GM23338 (cell line): ENCODE measurements at regions not wholly inside any gene's neighbourhood (a gene's known extent, or its start where the extent isn't known, plus 50 kb on each side); places are given as distances from the start of the nearest gene placed in this dataset.
A peak's percentile ranks its signal among the peaks of the same experiment; 100 is the strongest.

Experiments
- ATAC-seq: fragments of 200-7000 bp; cut with Tn5 transposase; 3 replicates; pipeline ENCODE4 v1.9.1; 2020
- DNase-seq: peaks from one replicate; pipeline ENCODE4 v3.0.0-alpha.2; 2015; ENCODE audit warnings: low spot score
- H2AFZ ChIP-seq: fragments of 200-600 bp; sonication (generic); 2 replicates; pipeline ENCODE4 v1.8.0; 2016; ENCODE audit warnings: antibody characterized with exemption, mild to moderate bottlenecking, moderate library complexity
- H3F3A ChIP-seq: fragments of 200-600 bp; sonication (generic); replicated peaks from 2 replicates; pipeline ENCODE4 v1.8.0; 2017; ENCODE audit warnings: antibody characterized with exemption, mixed run types, low read depth
- H3K27ac ChIP-seq: fragments of 200-600 bp; sonication (generic); 2 replicates; pipeline ENCODE4 v1.6.1; 2016; ENCODE audit warnings: low read depth
- H3K27me3 ChIP-seq: fragments of 200-600 bp; sonication (generic); 2 replicates; pipeline ENCODE4 v1.8.0; 2016; ENCODE audit warnings: mild to moderate bottlenecking, mixed run types, moderate library complexity; ENCODE audit not compliant: insufficient read depth
- H3K36me3 ChIP-seq: fragments of 200-600 bp; sonication (generic); 2 replicates; pipeline ENCODE4 v1.8.0; 2016; ENCODE audit warnings: mild to moderate bottlenecking; ENCODE audit not compliant: insufficient read depth
- H3K4me1 ChIP-seq: fragments of 200-600 bp; sonication (generic); 2 replicates; pipeline ENCODE4 v1.8.0; 2016; ENCODE audit warnings: mild to moderate bottlenecking, moderate library complexity; ENCODE audit not compliant: insufficient read depth
- H3K4me2 ChIP-seq: fragments of 200-600 bp; sonication (generic); 2 replicates; pipeline ENCODE4 v1.7.1; 2017; ENCODE audit warnings: mixed run types
- H3K4me3 ChIP-seq: fragments of 200-600 bp; sonication (generic); 2 replicates; pipeline ENCODE4 v1.6.1; 2016; ENCODE audit warnings: mixed run types
- H3K79me2 ChIP-seq: fragments of 200-600 bp; sonication (generic); replicated peaks from 2 replicates; pipeline ENCODE4 v1.8.0; 2017; ENCODE audit warnings: mild to moderate bottlenecking; ENCODE audit not compliant: insufficient read depth
- H3K9me2 ChIP-seq: fragments of 200-600 bp; sonication (generic); 2 replicates; pipeline ENCODE4 v1.8.0; 2017; ENCODE audit not compliant: insufficient read depth
- H4K20me1 ChIP-seq: fragments of 200-600 bp; sonication (generic); replicated peaks from 2 replicates; pipeline ENCODE4 v1.8.0; 2017; ENCODE audit warnings: mild to moderate bottlenecking; ENCODE audit not compliant: insufficient read depth
- H3K27ac Mint-ChIP-seq: 2 replicates; pipeline ENCODE4 v1.8.0; 2020; ENCODE audit warnings: inconsistent platforms, mild to moderate bottlenecking, moderate library complexity, mixed read lengths
- H3K27me3 Mint-ChIP-seq: 3 replicates; pipeline ENCODE4 v1.8.0; 2022; ENCODE audit warnings: low read depth, mild to moderate bottlenecking, moderate library complexity, mixed read lengths, inconsistent platforms; ENCODE audit not compliant: insufficient read depth, poor library complexity
- H3K36me3 Mint-ChIP-seq: 3 replicates; pipeline ENCODE4 v1.8.0; 2021; ENCODE audit warnings: low read depth, mild to moderate bottlenecking, inconsistent platforms, moderate library complexity, mixed read lengths
- H3K4me1 Mint-ChIP-seq: 3 replicates; pipeline ENCODE4 v1.8.0; 2020; ENCODE audit warnings: mild to moderate bottlenecking, inconsistent platforms, mixed read lengths
- H3K4me3 Mint-ChIP-seq: 3 replicates; pipeline ENCODE4 v1.8.0; 2021; ENCODE audit warnings: moderate library complexity, mild to moderate bottlenecking, inconsistent platforms, mixed read lengths
- H3K9me3 Mint-ChIP-seq: 3 replicates; pipeline ENCODE4 v1.8.0; 2020; ENCODE audit warnings: moderate library complexity, mild to moderate bottlenecking, inconsistent platforms, mixed read lengths
- ETS1 ChIP-seq: IDR thresholded peaks from 2 replicates; pipeline ENCODE4 v1.6.1; 2016; ENCODE audit warnings: antibody characterized with exemption
- EZH2 ChIP-seq: fragments of 200-600 bp; sonication (generic); IDR thresholded peaks from one replicate; pipeline ENCODE4 v1.8.0; 2017; ENCODE audit warnings: antibody characterized with exemption, mild to moderate bottlenecking, low read depth; ENCODE audit not compliant: unreplicated experiment
- POLR2AphosphoS5 ChIP-seq: IDR thresholded peaks from 2 replicates; pipeline ENCODE4 v1.6.1; 2016; ENCODE audit warnings: antibody characterized with exemption, low read depth
- REST ChIP-seq: IDR thresholded peaks from one replicate; pipeline ENCODE4 v1.6.1; 2018; ENCODE audit warnings: antibody characterized with exemption; ENCODE audit not compliant: unreplicated experiment
- TF ChIP-seq, protein P1 (sequence below), 2 experiments: fragments of 200-600 bp in 1 of 2; sonication (generic) in 1 of 2; conservative IDR thresholded peaks; 2 replicates each; pipeline versions ENCODE4 v1.5.1 to v1.6.1; 2016 to 2017; ENCODE audit warnings: antibody characterized with exemption in 2 of 2, low read depth in 2 of 2, mild to moderate bottlenecking in 2 of 2, moderate library complexity in 1 of 2

GRCh38 chr6:8872589-8872988, 437.2 kb upstream of the SLC35B3 start:
- no peak overlapping the region for H3K27ac ChIP-seq
- no peaks in the 10 kb centered on the region for H4K20me1 ChIP-seq
- no peaks in the 10 kb centered on the region for H3K36me3 ChIP-seq
- no peaks in the 10 kb centered on the region for H3K79me2 ChIP-seq
- no peak for TF ChIP-seq POLR2AphosphoS5
- TF ChIP-seq, protein P1, sequence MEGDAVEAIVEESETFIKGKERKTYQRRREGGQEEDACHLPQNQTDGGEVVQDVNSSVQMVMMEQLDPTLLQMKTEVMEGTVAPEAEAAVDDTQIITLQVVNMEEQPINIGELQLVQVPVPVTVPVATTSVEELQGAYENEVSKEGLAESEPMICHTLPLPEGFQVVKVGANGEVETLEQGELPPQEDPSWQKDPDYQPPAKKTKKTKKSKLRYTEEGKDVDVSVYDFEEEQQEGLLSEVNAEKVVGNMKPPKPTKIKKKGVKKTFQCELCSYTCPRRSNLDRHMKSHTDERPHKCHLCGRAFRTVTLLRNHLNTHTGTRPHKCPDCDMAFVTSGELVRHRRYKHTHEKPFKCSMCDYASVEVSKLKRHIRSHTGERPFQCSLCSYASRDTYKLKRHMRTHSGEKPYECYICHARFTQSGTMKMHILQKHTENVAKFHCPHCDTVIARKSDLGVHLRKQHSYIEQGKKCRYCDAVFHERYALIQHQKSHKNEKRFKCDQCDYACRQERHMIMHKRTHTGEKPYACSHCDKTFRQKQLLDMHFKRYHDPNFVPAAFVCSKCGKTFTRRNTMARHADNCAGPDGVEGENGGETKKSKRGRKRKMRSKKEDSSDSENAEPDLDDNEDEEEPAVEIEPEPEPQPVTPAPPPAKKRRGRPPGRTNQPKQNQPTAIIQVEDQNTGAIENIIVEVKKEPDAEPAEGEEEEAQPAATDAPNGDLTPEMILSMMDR (conservative IDR thresholded peaks at IDR 0.05; ENCODE audit: low read depth in 2 of 2) = no peak
- TF ChIP-seq REST = no peak
- no peak for TF ChIP-seq ETS1
- H3K27ac Mint-ChIP-seq = no peak overlapping the region
- no peaks in the 10 kb centered on the region for H3F3A ChIP-seq
- H3K4me1 ChIP-seq = no peaks in the 10 kb centered on the region
- H3K4me3 Mint-ChIP-seq = no peak overlapping the region
- no peaks in the 10 kb centered on the region for H3K27me3 ChIP-seq
- peaks cover 9% of the 10 kb centered on the region; the same call in 1 of the 3 replicates for H3K4me1 Mint-ChIP-seq
- no peaks in the 10 kb centered on the region for H3K9me2 ChIP-seq
- DNase-seq (no peak), ATAC-seq (no peak)
- H3K9me3 Mint-ChIP-seq = no peaks in the 10 kb centered on the region
- no peak overlapping the region for H3K4me3 ChIP-seq
- no peak overlapping the region for H3K4me2 ChIP-seq
- H3K27me3 Mint-ChIP-seq = peaks cover 1% of the 10 kb centered on the region
- H2AFZ ChIP-seq = peak overlapping the region; percentile 53
- no peaks in the 10 kb centered on the region for H3K36me3 Mint-ChIP-seq

DNA sequence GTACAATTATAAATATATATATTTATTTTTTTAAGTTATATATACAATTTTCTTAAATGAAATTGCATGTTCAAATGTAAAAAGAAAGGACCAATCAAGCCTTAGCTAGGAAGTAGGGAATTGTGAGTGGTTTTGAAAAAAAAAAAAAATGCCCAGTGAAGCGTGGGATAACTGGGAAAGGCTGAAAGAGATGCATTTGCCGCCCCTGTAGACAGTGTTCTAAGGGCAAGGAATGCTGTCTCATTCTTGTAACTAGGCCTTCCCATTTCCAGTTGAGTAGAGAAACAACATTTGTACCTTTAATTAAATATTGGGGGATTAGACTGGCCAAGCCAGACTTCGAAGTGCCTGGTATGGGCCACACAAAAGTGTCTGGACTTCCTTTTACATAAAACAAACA, 430.1 kb upstream of the SLC35B3 start:
- ATAC-seq (no peak), DNase-seq (no peak)
- Histone ChIP-seq H3F3A (no peaks in the 10 kb centered on the region), H3K9me2 (no peaks in the 10 kb centered on the region; the same call in 1 of the 2 replicates), H3K4me3 (no peak overlapping the region), H3K4me2 (no peak overlapping the region), H3K36me3 (no peaks in the 10 kb centered on the region), H4K20me1 (no peaks in the 10 kb centered on the region), H3K27me3 (no peaks in the 10 kb centered on the region), H3K4me1 (no peaks in the 10 kb centered on the region), H2AFZ (peak overlapping the region; percentile 38; the same call in 1 of the 2 replicates), H3K27ac (no peak overlapping the region), H3K79me2 (no peaks in the 10 kb centered on the region)
- Mint-ChIP-seq H3K27ac (no peak overlapping the region; the same call in 1 of the 2 replicates), H3K4me3 (no peak overlapping the region), H3K9me3 (no peaks in the 10 kb centered on the region), H3K36me3 (no peaks in the 10 kb centered on the region), H3K27me3 (no peaks in the 10 kb centered on the region), H3K4me1 (no peaks in the 10 kb centered on the region)
- TF ChIP-seq EZH2 = no peak
